ENCODE measurements at regions not wholly inside any gene's neighbourhood (a gene's known extent, or its start where the extent isn't known, plus 50 kb on each side); places are given as distances from the start of the nearest gene placed in this dataset.

DNA sequence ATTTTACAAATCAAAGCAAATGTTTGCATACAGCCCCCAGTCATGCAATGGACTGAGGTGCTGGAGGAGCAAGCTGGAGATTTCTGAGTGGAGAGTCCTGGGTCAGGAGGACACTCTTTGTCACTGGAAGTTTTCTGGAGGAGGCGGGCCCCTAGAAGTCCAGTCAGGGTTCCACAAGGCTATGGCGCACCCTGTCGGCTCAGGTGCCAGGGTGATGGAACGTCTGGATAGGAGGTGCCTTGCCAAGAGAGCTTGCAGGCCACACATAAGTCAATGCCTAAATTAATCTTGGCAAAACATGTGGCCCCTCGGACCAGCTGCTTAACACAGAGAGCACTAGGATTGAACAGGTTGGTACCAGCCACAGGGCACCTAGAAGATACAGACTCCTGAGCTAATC, 174.7 kb upstream of the CADM1 start:
- H3K4me1 ChIP-seq = no peaks in the 10 kb centered on the region
- TF ChIP-seq, protein P1, sequence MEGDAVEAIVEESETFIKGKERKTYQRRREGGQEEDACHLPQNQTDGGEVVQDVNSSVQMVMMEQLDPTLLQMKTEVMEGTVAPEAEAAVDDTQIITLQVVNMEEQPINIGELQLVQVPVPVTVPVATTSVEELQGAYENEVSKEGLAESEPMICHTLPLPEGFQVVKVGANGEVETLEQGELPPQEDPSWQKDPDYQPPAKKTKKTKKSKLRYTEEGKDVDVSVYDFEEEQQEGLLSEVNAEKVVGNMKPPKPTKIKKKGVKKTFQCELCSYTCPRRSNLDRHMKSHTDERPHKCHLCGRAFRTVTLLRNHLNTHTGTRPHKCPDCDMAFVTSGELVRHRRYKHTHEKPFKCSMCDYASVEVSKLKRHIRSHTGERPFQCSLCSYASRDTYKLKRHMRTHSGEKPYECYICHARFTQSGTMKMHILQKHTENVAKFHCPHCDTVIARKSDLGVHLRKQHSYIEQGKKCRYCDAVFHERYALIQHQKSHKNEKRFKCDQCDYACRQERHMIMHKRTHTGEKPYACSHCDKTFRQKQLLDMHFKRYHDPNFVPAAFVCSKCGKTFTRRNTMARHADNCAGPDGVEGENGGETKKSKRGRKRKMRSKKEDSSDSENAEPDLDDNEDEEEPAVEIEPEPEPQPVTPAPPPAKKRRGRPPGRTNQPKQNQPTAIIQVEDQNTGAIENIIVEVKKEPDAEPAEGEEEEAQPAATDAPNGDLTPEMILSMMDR (IDR thresholded peaks at IDR 0.05) = no peak
- TF ChIP-seq POLR2A (IDR thresholded peaks at IDR 0.05) (no peak), POLR2AphosphoS5 (IDR thresholded peaks at IDR 0.05) (no peak), EP300 (IDR thresholded peaks at IDR 0.05) (no peak)
- no peaks in the 10 kb centered on the region for H3K36me3 ChIP-seq
- no peaks in the 10 kb centered on the region for H3K27me3 ChIP-seq
- no peaks in the 10 kb centered on the region for H3K9me3 ChIP-seq
- WGBS, 2 donors (ENCODE audit: low coverage in 1 of 2) = no CpG with 5 or more reads among the region's 5 CpGs
- no peak overlapping the region for H3K4me3 ChIP-seq
- ATAC-seq = no peak
- no peak overlapping the region for H3K27ac ChIP-seq

DNA sequence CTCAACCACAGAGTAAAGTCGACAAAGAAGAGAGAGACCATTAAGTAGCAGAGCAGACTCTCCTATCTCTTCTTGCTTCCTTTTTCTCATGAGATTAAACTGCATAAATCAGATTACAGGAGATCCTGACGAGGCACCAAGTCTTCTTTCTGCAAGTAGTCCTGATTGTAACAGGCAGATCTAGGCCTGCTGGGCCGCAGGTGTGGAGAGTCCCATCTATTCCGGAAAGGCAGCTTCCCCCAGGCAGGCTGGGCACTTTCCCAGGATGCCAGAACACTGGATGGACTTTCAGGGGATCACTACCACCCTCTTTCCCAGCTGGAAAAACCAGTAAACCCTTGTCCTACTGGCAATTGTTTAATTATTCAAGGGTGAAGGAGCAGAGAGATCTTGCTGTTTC, 173.0 kb upstream of the CADM1 start:
- Histone ChIP-seq H3K4me3 (no peak overlapping the region), H3K27me3 (no peaks in the 10 kb centered on the region), H3K36me3 (no peaks in the 10 kb centered on the region), H3K27ac (no peak overlapping the region), H3K9me3 (no peaks in the 10 kb centered on the region), H3K4me1 (peaks cover 0 to 10% (median 3%) of the 10 kb centered on the region in 3 donors)
- no peak for ATAC-seq
- 85 to 100% methylated on average over 1 to 4 of the region's 4 CpGs for WGBS, 2 donors (ENCODE audit: low coverage in 1 of 2)
- TF ChIP-seq, protein P1 (IDR thresholded peaks at IDR 0.05) = no peak
- no peak for TF ChIP-seq POLR2AphosphoS5 (IDR thresholded peaks at IDR 0.05)
- no peak for TF ChIP-seq EP300 (IDR thresholded peaks at IDR 0.05)
- TF ChIP-seq POLR2A (IDR thresholded peaks at IDR 0.05) = no peak

DNA sequence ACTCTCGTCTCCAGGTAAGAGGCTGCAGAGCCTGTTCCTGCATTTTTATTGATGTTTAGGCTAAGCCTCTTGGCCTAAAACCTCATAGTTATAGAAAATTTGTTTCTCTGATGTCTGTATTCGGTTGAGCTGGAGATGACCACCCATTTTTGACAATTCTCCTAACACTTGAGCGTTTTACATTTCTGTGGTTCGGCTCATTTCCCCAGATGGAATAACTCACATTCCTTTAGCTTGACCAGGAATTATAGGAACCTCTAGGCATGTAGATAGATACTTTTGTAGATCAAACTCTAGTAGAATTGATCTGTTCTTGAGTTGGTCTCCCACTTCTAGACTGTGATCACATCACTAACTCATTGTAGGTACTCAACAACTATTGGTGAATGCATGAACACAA, 172.6 kb upstream of the CADM1 start:
- no peak for ATAC-seq
- Histone ChIP-seq H3K4me3 (no peak overlapping the region), H3K4me1 (peaks cover 0 to 10% (median 3%) of the 10 kb centered on the region in 3 donors), H3K27me3 (no peaks in the 10 kb centered on the region), H3K9me3 (no peaks in the 10 kb centered on the region), H3K27ac (no peak overlapping the region), H3K36me3 (no peaks in the 10 kb centered on the region)
- TF ChIP-seq POLR2AphosphoS5 (IDR thresholded peaks at IDR 0.05) = no peak
- TF ChIP-seq POLR2A (IDR thresholded peaks at IDR 0.05) = no peak
- TF ChIP-seq, protein P1 (IDR thresholded peaks at IDR 0.05) = no peak
- TF ChIP-seq EP300 (IDR thresholded peaks at IDR 0.05) = no peak
- WGBS, 2 donors (ENCODE audit: low coverage in 1 of 2) = 93 to 94% methylated on average over 4 of the region's 4 CpGs

DNA sequence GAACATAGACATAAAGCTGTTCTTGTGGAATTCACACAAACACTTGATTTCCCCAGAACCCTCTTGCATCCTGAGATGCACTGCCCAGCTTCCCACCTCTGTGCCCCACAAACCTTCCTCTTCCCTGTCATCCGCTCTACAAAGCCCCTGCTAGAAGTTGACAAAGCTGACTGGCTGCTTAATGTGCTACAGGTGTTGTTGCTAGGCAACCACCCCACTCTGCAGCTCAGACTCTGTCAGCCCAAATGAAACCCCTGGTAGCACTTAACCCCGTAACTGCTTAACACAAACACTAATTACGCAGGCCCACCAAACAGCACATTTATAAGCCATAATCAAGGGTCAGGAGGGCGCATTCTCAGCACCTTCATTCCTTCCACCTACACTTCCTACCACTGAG, 172.0 kb upstream of the CADM1 start:
- no peak for TF ChIP-seq EP300 (IDR thresholded peaks at IDR 0.05)
- Histone ChIP-seq H3K27ac (no peak overlapping the region), H3K36me3 (no peaks in the 10 kb centered on the region), H3K27me3 (no peaks in the 10 kb centered on the region), H3K4me1 (peaks cover 0 to 10% (median 3%) of the 10 kb centered on the region in 3 donors), H3K9me3 (no peaks in the 10 kb centered on the region), H3K4me3 (no peak overlapping the region)
- 89 to 94% methylated on average over 3 of the region's 4 CpGs for WGBS, 2 donors (ENCODE audit: low coverage in 1 of 2)
- ATAC-seq = no peak

DNA sequence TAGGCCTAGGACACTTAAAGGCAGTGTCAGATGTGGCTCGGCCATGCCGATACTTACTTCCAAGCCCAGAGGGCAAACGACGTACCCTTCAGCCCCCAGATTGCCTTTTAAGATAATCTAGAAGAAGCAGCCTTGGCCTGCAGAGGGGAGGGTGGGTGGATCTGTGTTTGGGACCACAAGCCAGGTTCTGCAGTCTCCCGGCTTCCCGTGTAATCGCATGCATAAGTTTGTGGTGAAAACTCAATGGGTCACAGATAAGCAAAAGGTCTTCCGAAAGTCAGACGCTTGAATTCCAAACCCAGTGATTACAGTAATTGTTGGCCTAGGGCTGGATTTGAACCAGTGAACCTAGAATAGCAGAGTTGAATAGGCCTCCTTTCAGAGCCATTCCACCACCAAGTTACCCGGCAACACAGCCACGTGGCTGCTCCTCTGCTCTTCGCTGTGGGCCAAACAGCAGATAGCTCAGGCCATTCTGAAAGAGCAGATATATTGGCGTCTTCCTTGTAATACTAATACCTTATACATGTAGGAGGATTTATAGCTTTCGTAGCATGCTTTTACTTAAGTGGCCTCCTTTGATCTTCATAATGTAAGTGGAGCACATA, 170.8 kb upstream of the CADM1 start:
- Histone ChIP-seq H3K4me3 (no peak overlapping the region), H3K27ac (no peak overlapping the region), H3K9me3 (no peaks in the 10 kb centered on the region), H3K27me3 (no peaks in the 10 kb centered on the region), H3K4me1 (peaks cover 0 to 10% (median 3%) of the 10 kb centered on the region in 3 donors), H3K36me3 (no peaks in the 10 kb centered on the region)
- 89 to 96% methylated on average over 4 to 5 of the region's 14 CpGs for WGBS, 2 donors (ENCODE audit: low coverage in 1 of 2)
- no peak for ATAC-seq
- TF ChIP-seq POLR2AphosphoS5 (IDR thresholded peaks at IDR 0.05) (no peak), POLR2A (IDR thresholded peaks at IDR 0.05) (no peak), EP300 (IDR thresholded peaks at IDR 0.05) (no peak)
- TF ChIP-seq, protein P1 (IDR thresholded peaks at IDR 0.05) = no peak

Data from gastroesophageal sphincter (tissue), 4 donors.